RWPE1 (cell line): ENCODE measurements at regions not wholly inside any gene's neighbourhood (a gene's known extent, or its start where the extent isn't known, plus 50 kb on each side); places are given as distances from the start of the nearest gene placed in this dataset.

Source experiments
- CTCF ChIA-PET: fragments of 350-600 bp; sonication (Branson Sonifier 250); formaldehyde crosslinking; extraction: SDS; loops from one replicate; lab custom pipeline; 2021; lab: Yijun Ruan, JAX
- POLR2A ChIA-PET: fragments of 400-600 bp; formaldehyde crosslinking; extraction: SDS; loops from one replicate; lab custom pipeline; 2020; ENCODE audit warnings: antibody characterized with exemption; ENCODE audit not compliant: low non-redundant PET; lab: Yijun Ruan, JAX
- DNase-seq: peaks from one replicate; pipeline ENCODE4 v3.0.0; 2012; ENCODE audit warnings: low spot score
- H3K27ac ChIP-seq: fragments of 450-650 bp; 2 replicates; pipeline ENCODE4 v1.5.1; 2017
- TF ChIP-seq, protein P1 (sequence below): fragments of 450-650 bp; conservative IDR thresholded peaks from 2 replicates; pipeline ENCODE4 v1.5.1; 2017; ENCODE audit warnings: low read depth, mild to moderate bottlenecking

GRCh38 chr2:8573234-8573941, 108.5 kb upstream of the ID2 start:
- TF ChIP-seq, protein P1, sequence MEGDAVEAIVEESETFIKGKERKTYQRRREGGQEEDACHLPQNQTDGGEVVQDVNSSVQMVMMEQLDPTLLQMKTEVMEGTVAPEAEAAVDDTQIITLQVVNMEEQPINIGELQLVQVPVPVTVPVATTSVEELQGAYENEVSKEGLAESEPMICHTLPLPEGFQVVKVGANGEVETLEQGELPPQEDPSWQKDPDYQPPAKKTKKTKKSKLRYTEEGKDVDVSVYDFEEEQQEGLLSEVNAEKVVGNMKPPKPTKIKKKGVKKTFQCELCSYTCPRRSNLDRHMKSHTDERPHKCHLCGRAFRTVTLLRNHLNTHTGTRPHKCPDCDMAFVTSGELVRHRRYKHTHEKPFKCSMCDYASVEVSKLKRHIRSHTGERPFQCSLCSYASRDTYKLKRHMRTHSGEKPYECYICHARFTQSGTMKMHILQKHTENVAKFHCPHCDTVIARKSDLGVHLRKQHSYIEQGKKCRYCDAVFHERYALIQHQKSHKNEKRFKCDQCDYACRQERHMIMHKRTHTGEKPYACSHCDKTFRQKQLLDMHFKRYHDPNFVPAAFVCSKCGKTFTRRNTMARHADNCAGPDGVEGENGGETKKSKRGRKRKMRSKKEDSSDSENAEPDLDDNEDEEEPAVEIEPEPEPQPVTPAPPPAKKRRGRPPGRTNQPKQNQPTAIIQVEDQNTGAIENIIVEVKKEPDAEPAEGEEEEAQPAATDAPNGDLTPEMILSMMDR: no peak
- no peak for DNase-seq
- ChIA-PET POLR2A (no interaction called here), CTCF (no interaction called here)
- H3K27ac ChIP-seq: no peak overlapping the region

- ChIA-PET POLR2A (no interaction called here), CTCF (no interaction called here)
- DNase-seq: no peak
- TF ChIP-seq, protein P1: no peak
- no peak overlapping the region for H3K27ac ChIP-seq
Observed at GRCh38 chr2:8573942-8574195, 108.0 kb upstream of the ID2 start.

DNA sequence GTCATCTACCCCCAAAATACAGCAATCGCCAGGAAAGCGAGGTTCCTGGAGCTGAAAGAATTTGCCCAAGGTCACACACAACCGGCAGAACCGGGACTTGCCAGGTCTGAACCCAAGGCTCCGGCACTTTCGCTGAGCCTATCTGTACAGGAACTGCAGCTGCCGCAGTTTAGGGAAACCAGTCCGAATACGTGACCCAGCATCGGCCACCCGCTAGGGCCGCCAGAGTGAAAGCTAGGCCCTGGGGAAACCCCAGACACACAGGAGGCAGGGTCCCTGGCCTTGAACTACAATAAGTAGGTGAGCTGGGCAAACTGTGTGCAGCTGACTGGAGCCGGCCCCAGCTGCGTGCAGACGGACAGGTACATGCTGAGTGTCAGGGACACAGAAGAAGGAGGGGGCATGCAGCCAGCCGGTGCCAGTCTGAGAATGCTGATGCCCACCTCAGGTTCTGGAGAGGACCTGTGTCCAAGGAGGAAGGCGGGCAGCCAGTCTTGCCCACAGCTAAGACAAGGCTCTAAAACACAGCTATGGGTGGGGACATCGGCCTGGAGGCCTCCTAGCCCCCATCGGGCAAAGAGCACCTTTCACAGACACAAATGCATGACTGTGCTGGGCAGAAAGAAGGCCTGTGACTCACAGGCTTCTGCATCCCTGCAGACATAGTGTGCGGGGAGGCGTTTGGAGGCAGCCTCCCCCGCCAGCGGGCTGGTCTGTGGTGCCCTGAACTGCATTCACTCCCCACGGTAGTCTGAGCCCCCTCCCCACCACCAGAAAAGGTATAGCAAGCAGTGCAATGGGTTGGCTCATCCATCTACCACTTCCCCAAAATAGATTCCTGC, 107.4 kb upstream of the ID2 start:
- ChIA-PET POLR2A (no interaction called here), CTCF (no interaction called here)
- no peak for DNase-seq
- TF ChIP-seq, protein P1: no peak
- no peak overlapping the region for H3K27ac ChIP-seq

GRCh38 chr2:8575038-8575833, 106.6 kb upstream of the ID2 start:
- no peak for DNase-seq
- TF ChIP-seq, protein P1: no peak
- POLR2A ChIA-PET: no interaction called here
- CTCF ChIA-PET: no interaction called here
- H3K27ac ChIP-seq: no peak overlapping the region

GRCh38 chr2:8575834-8576423, 105.9 kb upstream of the ID2 start:
- no peak for DNase-seq
- TF ChIP-seq, protein P1: no peak
- H3K27ac ChIP-seq: no peak overlapping the region
- CTCF ChIA-PET: no interaction called here
- POLR2A ChIA-PET: no interaction called here

- no peak for DNase-seq
- TF ChIP-seq, protein P1: no peak
- ChIA-PET CTCF (no interaction called here), POLR2A (no interaction called here)
- no peak overlapping the region for H3K27ac ChIP-seq
Observed at GRCh38 chr2:8576525-8577167, 105.2 kb upstream of the ID2 start.
